ENCODE measurements at regions not wholly inside any gene's neighbourhood (a gene's known extent, or its start where the extent isn't known, plus 50 kb on each side); places are given as distances from the start of the nearest gene placed in this dataset.

DNA sequence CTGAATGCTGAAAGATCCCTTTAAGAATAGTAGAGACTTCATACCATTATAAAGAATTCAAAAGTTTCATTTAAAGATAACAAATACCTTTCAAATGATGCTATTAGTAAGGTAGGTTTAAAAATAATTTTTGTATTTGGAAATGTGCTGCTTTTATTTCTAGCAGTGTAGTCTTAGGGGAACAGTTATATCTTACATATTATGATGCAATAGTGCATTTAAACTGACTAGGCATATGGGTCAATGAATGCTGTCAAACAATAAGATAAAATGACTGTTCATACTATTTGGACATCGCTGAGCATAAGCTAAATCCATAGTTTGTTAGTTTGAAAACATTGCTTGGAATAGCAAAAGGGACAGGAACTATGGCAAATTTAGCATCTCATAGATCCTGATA, 354.8 kb upstream of the SEMA3A start:
- H3K4me3 ChIP-seq (ENCODE audit: low read depth, low read length) = no peak overlapping the region
- H3K4me1 ChIP-seq (ENCODE audit: control insufficient read depth, insufficient read depth, low read length) = no peaks in the 10 kb centered on the region
- no peak overlapping the region for H3K27ac ChIP-seq (ENCODE audit: low read depth, low read length)
- no peak for DNase-seq (ENCODE audit: low read depth in 4 of 6, low spot score in 6 of 6)
- no peaks in the 10 kb centered on the region for H3K27me3 ChIP-seq (ENCODE audit: control insufficient read depth, insufficient read depth, low read length)
- H3K9me3 ChIP-seq (ENCODE audit: control insufficient read depth, insufficient read depth, low read length) = no peaks in the 10 kb centered on the region
- no peaks in the 10 kb centered on the region for H3K36me3 ChIP-seq (ENCODE audit: control insufficient read depth, insufficient read depth, low read length)
- no CpG with 5 or more reads among the region's 1 CpG for WGBS (ENCODE audit: insufficient coverage)

DNA sequence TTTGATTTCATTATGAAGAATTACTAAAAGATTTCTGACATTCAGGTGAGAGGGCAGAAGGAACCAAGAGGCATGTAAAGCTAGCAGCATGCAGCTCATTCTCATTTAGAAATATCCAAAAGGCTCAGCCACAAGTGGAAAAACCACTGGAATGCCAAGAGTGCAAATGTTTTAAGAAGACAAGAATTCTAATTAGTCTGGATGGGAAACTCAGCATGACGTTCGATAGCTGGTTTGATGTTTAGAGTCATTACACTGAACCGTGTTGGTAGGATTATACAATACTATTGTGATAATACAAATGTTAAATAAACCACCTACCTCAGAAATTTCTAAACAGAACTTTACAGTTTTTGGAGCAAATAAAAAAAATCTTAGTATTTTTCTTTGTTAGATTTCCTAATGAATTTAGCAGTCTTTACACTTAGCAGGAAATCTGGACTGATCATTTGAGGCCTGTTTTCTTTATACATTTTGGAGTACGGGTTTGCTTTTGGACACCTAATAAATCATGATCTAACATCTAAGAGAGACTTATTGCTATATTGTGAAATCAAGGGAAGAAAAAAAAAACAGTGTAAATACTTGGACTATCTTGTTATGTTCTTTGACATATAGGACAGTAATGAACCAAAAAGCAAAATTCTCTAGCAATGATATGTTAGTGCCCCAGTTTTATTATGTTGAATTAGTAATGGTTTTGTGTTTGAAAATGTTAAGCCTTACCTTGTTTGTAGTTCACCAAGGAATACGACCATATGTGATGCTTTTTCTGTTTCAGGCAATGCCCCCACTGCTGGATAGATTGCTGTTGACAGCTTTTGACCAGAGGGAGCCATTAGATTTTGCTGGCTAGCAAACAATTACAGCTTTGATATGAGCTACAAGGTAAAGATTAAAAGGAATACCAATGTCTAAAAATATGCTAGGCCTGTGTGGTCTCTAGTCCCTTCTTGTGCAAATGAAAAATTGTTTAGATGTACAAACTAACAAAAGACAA, 354.1 kb upstream of the SEMA3A start:
- WGBS (ENCODE audit: insufficient coverage) = 55% methylated on average over 1 of the region's 5 CpGs
- no peak overlapping the region for H3K27ac ChIP-seq (ENCODE audit: low read depth, low read length)

GRCh38 chr7:84547331-84547730, 352.7 kb upstream of the SEMA3A start:
- Histone ChIP-seq H3K4me1 (ENCODE audit: control insufficient read depth, insufficient read depth, low read length) (no peaks in the 10 kb centered on the region), H3K36me3 (ENCODE audit: control insufficient read depth, insufficient read depth, low read length) (no peaks in the 10 kb centered on the region), H3K27me3 (ENCODE audit: control insufficient read depth, insufficient read depth, low read length) (no peaks in the 10 kb centered on the region), H3K4me3 (ENCODE audit: low read depth, low read length) (no peak overlapping the region), H3K27ac (ENCODE audit: low read depth, low read length) (no peak overlapping the region), H3K9me3 (ENCODE audit: control insufficient read depth, insufficient read depth, low read length) (no peaks in the 10 kb centered on the region)
- no CpG with 5 or more reads among the region's 2 CpGs for WGBS (ENCODE audit: insufficient coverage)
- DNase-seq (ENCODE audit: low read depth in 4 of 6, low spot score in 6 of 6) = no peak

More for the DNA sequence above, 354.1 kb upstream of the SEMA3A start:
- H3K4me1 ChIP-seq (ENCODE audit: control insufficient read depth, insufficient read depth, low read length) = no peaks in the 10 kb centered on the region
- H3K27me3 ChIP-seq (ENCODE audit: control insufficient read depth, insufficient read depth, low read length) = no peaks in the 10 kb centered on the region
- DNase-seq (ENCODE audit: low read depth in 4 of 6, low spot score in 6 of 6) = peak in 2 of 6 donors; percentile 43 to 64
- H3K4me3 ChIP-seq (ENCODE audit: low read depth, low read length) = no peak overlapping the region
- no peaks in the 10 kb centered on the region for H3K9me3 ChIP-seq (ENCODE audit: control insufficient read depth, insufficient read depth, low read length)
- H3K36me3 ChIP-seq (ENCODE audit: control insufficient read depth, insufficient read depth, low read length) = no peaks in the 10 kb centered on the region

DNA sequence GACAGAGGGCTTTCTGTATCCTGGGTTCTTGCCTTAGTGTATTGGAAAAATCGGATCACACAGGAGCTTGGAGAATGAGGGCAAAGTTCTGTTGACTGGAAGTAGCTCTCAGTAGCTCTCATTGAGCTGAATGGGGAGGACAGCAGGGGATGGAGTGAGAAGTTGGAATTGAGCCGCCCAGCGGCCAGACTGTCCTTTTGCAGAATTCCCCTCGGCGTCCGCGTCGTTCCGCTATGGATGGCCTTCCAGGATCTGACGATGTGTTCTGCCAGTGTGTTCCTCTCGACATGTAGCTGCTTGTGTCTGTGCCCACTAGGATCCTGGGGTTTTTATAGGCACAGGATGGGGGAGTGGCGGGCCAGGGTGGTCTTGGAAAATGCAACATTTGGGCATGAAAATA, 351.8 kb upstream of the SEMA3A start:
- no peak for DNase-seq (ENCODE audit: low read depth in 4 of 6, low spot score in 6 of 6)
- H3K36me3 ChIP-seq (ENCODE audit: control insufficient read depth, insufficient read depth, low read length) = no peaks in the 10 kb centered on the region
- no peaks in the 10 kb centered on the region for H3K4me1 ChIP-seq (ENCODE audit: control insufficient read depth, insufficient read depth, low read length)
- H3K9me3 ChIP-seq (ENCODE audit: control insufficient read depth, insufficient read depth, low read length) = no peaks in the 10 kb centered on the region
- H3K27ac ChIP-seq (ENCODE audit: low read depth, low read length) = no peak overlapping the region
- no peaks in the 10 kb centered on the region for H3K27me3 ChIP-seq (ENCODE audit: control insufficient read depth, insufficient read depth, low read length)
- no peak overlapping the region for H3K4me3 ChIP-seq (ENCODE audit: low read depth, low read length)
- WGBS (ENCODE audit: insufficient coverage) = 92% methylated on average over 11 of the region's 12 CpGs

GRCh38 chr7:84538268-84538667, 343.7 kb upstream of the SEMA3A start:
- Histone ChIP-seq H3K4me1 (ENCODE audit: control insufficient read depth, insufficient read depth, low read length) (no peaks in the 10 kb centered on the region), H3K9me3 (ENCODE audit: control insufficient read depth, insufficient read depth, low read length) (no peaks in the 10 kb centered on the region), H3K27ac (ENCODE audit: low read depth, low read length) (no peak overlapping the region), H3K36me3 (ENCODE audit: control insufficient read depth, insufficient read depth, low read length) (no peaks in the 10 kb centered on the region), H3K4me3 (ENCODE audit: low read depth, low read length) (no peak overlapping the region), H3K27me3 (ENCODE audit: control insufficient read depth, insufficient read depth, low read length) (no peaks in the 10 kb centered on the region)
- WGBS (ENCODE audit: insufficient coverage) = 67% methylated on average over 2 of the region's 5 CpGs
- DNase-seq (ENCODE audit: low read depth in 4 of 6, low spot score in 6 of 6) = no peak

DNA sequence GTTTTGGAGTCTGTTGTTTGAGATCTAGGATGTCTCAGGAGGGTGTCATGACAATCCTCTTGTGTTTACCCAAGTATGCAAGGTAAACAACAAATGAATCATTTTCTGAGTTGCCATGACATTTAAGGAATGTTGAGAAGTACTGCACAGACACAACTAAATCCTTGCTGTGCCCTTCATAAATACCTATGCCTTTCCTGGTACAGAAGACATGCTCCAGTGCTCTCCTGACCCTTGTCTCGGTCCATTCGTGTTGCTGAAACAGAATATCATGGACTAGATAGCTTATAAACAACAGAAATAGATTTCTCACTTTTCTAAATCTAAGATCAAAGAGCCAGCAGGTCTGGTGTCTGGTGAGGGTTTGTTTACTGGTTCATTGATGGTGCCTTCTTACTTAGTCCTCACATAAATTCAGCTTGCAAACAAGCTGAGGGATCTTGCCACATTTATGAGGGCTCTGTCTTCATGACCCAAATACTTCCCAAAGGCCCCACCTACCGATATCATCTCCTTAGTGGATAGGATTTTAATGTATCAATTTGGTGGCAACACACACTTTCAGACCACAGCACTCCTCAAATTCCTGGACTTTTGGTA, 341.8 kb upstream of the SEMA3A start:
- no peak for DNase-seq (ENCODE audit: low read depth in 4 of 6, low spot score in 6 of 6)
- WGBS (ENCODE audit: insufficient coverage) = no CpG with 5 or more reads among the region's 3 CpGs
- Histone ChIP-seq H3K4me3 (ENCODE audit: low read depth, low read length) (no peak overlapping the region), H3K36me3 (ENCODE audit: control insufficient read depth, insufficient read depth, low read length) (no peaks in the 10 kb centered on the region), H3K27ac (ENCODE audit: low read depth, low read length) (no peak overlapping the region), H3K4me1 (ENCODE audit: control insufficient read depth, insufficient read depth, low read length) (no peaks in the 10 kb centered on the region), H3K27me3 (ENCODE audit: control insufficient read depth, insufficient read depth, low read length) (no peaks in the 10 kb centered on the region), H3K9me3 (ENCODE audit: control insufficient read depth, insufficient read depth, low read length) (no peaks in the 10 kb centered on the region)

DNA sequence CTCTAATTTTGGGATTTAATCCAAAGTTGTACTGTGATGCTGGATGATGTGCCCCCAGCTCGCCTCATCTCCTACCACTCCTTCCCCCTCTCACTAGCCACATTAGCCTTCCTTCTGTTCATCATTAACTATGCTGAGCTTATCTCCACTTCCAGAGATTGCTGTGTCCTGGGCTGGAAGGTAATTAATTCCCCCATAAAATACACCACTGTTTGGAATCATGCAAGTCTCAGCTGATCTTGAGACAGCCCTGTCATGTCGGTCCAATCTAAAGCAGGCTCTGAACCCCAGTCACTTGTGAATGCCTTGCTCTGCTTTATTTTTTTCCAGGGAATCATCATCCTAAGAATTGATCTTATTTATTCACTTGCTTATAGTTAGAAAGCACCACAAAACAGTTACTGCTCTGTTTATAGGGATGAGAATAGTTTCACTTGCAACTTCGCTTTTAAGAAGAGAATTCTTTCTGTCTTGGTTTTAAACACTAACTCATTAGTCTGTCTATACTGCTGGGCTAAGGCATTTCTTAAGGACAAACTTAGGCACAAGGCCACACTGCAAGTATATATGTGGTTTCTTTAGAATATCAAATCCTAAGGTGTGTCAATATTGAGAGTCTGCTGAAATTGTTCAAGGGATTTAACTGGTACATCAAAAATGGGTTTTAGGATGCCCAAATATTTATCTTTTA, 341.1 kb upstream of the SEMA3A start:
- Histone ChIP-seq H3K4me1 (ENCODE audit: control insufficient read depth, insufficient read depth, low read length) (no peaks in the 10 kb centered on the region), H3K27ac (ENCODE audit: low read depth, low read length) (no peak overlapping the region), H3K27me3 (ENCODE audit: control insufficient read depth, insufficient read depth, low read length) (no peaks in the 10 kb centered on the region), H3K4me3 (ENCODE audit: low read depth, low read length) (no peak overlapping the region), H3K9me3 (ENCODE audit: control insufficient read depth, insufficient read depth, low read length) (no peaks in the 10 kb centered on the region), H3K36me3 (ENCODE audit: control insufficient read depth, insufficient read depth, low read length) (no peaks in the 10 kb centered on the region)
- no peak for DNase-seq (ENCODE audit: low read depth in 4 of 6, low spot score in 6 of 6)
- 20% methylated on average over 1 of the region's 3 CpGs for WGBS (ENCODE audit: insufficient coverage)

DNA sequence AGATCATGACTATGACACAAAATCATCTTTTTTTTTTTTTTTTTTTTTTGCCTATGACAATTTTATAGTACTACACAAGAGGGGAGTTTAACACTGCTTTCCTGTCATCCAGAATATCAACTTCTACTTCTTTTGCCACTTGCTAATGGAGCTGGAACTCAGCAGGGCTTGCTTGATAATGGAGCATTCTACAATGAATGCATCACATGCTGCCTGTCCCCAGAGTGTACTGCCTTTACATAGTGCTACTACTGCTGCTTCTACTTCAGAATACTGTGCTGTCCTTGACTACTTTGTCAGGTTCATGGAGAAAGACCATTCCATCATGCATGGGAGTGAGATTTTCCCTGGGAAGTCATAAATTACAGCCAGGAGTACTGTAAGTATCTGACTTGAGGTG, 338.6 kb upstream of the SEMA3A start:
- no peaks in the 10 kb centered on the region for H3K27me3 ChIP-seq (ENCODE audit: control insufficient read depth, insufficient read depth, low read length)
- no peak overlapping the region for H3K4me3 ChIP-seq (ENCODE audit: low read depth, low read length)
- no peaks in the 10 kb centered on the region for H3K4me1 ChIP-seq (ENCODE audit: control insufficient read depth, insufficient read depth, low read length)
- no peaks in the 10 kb centered on the region for H3K9me3 ChIP-seq (ENCODE audit: control insufficient read depth, insufficient read depth, low read length)
- no peaks in the 10 kb centered on the region for H3K36me3 ChIP-seq (ENCODE audit: control insufficient read depth, insufficient read depth, low read length)
- no peak overlapping the region for H3K27ac ChIP-seq (ENCODE audit: low read depth, low read length)
- no peak for DNase-seq (ENCODE audit: low read depth in 4 of 6, low spot score in 6 of 6)

DNA sequence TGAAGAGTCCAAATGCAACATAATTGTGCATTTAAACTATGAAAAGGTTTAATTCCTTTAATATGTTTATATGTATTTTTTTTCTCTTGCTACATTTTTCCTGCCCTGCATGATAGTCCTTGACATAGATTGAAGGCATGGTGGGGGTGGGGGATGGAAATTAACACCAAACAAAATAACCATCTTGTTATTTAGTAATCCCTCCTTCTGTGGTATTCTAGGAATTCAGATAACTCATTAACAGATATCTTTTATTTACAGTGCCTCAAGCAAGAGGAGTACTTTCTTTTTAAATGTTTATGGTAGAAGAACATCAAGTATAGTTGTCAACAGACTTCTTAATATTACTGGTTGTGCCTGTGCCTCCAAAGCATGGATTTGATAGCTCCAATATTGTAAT, 337.6 kb upstream of the SEMA3A start:
- Histone ChIP-seq H3K27me3 (ENCODE audit: control insufficient read depth, insufficient read depth, low read length) (no peaks in the 10 kb centered on the region), H3K27ac (ENCODE audit: low read depth, low read length) (no peak overlapping the region), H3K36me3 (ENCODE audit: control insufficient read depth, insufficient read depth, low read length) (no peaks in the 10 kb centered on the region), H3K4me1 (ENCODE audit: control insufficient read depth, insufficient read depth, low read length) (no peaks in the 10 kb centered on the region), H3K4me3 (ENCODE audit: low read depth, low read length) (no peak overlapping the region), H3K9me3 (ENCODE audit: control insufficient read depth, insufficient read depth, low read length) (no peaks in the 10 kb centered on the region)
- no peak for DNase-seq (ENCODE audit: low read depth in 4 of 6, low spot score in 6 of 6)

All from spinal cord (tissue), 9 donors.